Esophagus muscularis mucosa (tissue), 4 donors: ENCODE measurements at regions not wholly inside any gene's neighbourhood (a gene's known extent, or its start where the extent isn't known, plus 50 kb on each side); places are given as distances from the start of the nearest gene placed in this dataset.

Experiments used
- DNase-seq: peaks from one replicate; pipeline ENCODE4 v3.0.0-alpha.2; 2017; ENCODE audit errors: extremely low spot score
- H3K27ac ChIP-seq, 4 donors: fragments of 200-600 bp; sonication (generic); replicated peaks in 1 of 4; 1 replicate in 3 of 4; 2 replicates in 1 of 4; pipeline ENCODE4 v1.5.1; 2016 to 2019; ENCODE audit warnings: mild to moderate bottlenecking in 1 of 4
- H3K27me3 ChIP-seq, 4 donors: fragments of 200-600 bp; sonication (generic); one replicate each; pipeline versions ENCODE4 v1.5.1 to v1.6.0; 2016 to 2019
- H3K36me3 ChIP-seq, 4 donors: fragments of 200-600 bp; sonication (generic); one replicate each; pipeline ENCODE4 v1.5.1; 2016 to 2019
- H3K4me1 ChIP-seq, 4 donors: fragments of 200-600 bp; sonication (generic); one replicate each; pipeline ENCODE4 v1.5.1; 2016 to 2019
- H3K4me3 ChIP-seq, 4 donors: fragments of 200-600 bp; sonication (generic); 1 replicate in 2 of 4; 2 replicates in 2 of 4; pipeline ENCODE4 v1.5.1; 2016 to 2019; ENCODE audit warnings: mild to moderate bottlenecking in 4 of 4, moderate library complexity in 1 of 4
- H3K9me3 ChIP-seq, 4 donors: fragments of 200-600 bp; sonication (generic); 1 replicate in 3 of 4; 2 replicates in 1 of 4; pipeline ENCODE4 v1.5.1; 2016 to 2019
- EP300 ChIP-seq: sonication (generic); formaldehyde crosslinking; IDR thresholded peaks from one replicate; pipeline ENCODE4 v1.6.1; 2017; ENCODE audit warnings: antibody characterized with exemption
- POLR2A ChIP-seq: fragments of 450-650 bp; IDR thresholded peaks from one replicate; pipeline ENCODE4 v1.6.1; 2017; ENCODE audit warnings: antibody characterized with exemption, moderate library complexity, mild to moderate bottlenecking, low read depth
- POLR2AphosphoS5 ChIP-seq, 2 donors: sonication (generic); formaldehyde crosslinking; IDR thresholded peaks; one replicate each; pipeline ENCODE4 v1.6.1; 2017; ENCODE audit warnings: antibody characterized with exemption in 2 of 2
- WGBS: methylation state at CpG from one replicate; pipeline ENCODE4 v1.1.5; 2018; 5-methylcytosine and 5-hydroxymethylcytosine counted together
- intact Hi-C: fragments of 100-400 bp; cut with DNase I; formaldehyde crosslinking; loops from one replicate; pipeline ENCODE4 v1.15.1; 2023
- TF ChIP-seq, protein P1 (sequence below), 3 experiments: fragments of 200-600 bp in 2 of 3; fragments of 450-650 bp in 1 of 3; sonication (generic) in 2 of 3; IDR thresholded peaks; one replicate each; pipeline ENCODE4 v1.5.1; 2017 to 2019; ENCODE audit warnings: antibody characterized with exemption in 3 of 3, mild to moderate bottlenecking in 2 of 3, moderate library complexity in 1 of 3

DNA sequence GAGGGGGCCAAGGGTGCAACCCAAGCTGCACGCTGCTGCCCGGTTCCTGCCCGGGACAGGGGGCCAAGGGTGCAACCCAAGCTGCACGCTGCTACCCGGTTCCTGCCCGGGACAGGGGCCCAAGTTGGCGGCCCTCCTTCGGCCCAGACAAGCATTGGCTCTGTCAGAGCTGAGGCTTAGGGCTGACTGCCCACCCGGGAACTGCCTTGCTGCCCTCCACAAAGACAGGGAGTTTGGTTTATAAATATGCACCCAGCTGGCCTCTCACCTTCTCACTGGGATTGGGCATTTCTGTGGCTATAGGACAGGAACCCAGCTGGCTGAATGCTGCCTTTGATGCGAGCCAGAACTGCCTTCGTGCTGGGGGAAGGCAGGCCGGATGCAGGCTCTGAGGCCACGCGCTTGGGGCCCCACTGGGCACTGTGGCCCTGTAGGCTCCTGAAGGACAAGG is 105.7 kb downstream of the IRX5 start:
- intact Hi-C loops: no loop called here
- no peaks in the 10 kb centered on the region for H3K9me3 ChIP-seq
- WGBS: 97% methylated on average over 7 of the region's 14 CpGs
- no peak overlapping the region for H3K27ac ChIP-seq
- TF ChIP-seq POLR2A: no peak
- TF ChIP-seq EP300: no peak
- no peak for TF ChIP-seq POLR2AphosphoS5 (IDR thresholded peaks at IDR 0.05)
- TF ChIP-seq, protein P1, sequence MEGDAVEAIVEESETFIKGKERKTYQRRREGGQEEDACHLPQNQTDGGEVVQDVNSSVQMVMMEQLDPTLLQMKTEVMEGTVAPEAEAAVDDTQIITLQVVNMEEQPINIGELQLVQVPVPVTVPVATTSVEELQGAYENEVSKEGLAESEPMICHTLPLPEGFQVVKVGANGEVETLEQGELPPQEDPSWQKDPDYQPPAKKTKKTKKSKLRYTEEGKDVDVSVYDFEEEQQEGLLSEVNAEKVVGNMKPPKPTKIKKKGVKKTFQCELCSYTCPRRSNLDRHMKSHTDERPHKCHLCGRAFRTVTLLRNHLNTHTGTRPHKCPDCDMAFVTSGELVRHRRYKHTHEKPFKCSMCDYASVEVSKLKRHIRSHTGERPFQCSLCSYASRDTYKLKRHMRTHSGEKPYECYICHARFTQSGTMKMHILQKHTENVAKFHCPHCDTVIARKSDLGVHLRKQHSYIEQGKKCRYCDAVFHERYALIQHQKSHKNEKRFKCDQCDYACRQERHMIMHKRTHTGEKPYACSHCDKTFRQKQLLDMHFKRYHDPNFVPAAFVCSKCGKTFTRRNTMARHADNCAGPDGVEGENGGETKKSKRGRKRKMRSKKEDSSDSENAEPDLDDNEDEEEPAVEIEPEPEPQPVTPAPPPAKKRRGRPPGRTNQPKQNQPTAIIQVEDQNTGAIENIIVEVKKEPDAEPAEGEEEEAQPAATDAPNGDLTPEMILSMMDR (IDR thresholded peaks at IDR 0.05): no peak
- no peak for DNase-seq
- no peaks in the 10 kb centered on the region for H3K36me3 ChIP-seq
- H3K27me3 ChIP-seq: peaks cover 0 to 44% (median 0%) of the 10 kb centered on the region in 4 donors
- H3K4me3 ChIP-seq: no peak overlapping the region
- no peaks in the 10 kb centered on the region for H3K4me1 ChIP-seq

DNA sequence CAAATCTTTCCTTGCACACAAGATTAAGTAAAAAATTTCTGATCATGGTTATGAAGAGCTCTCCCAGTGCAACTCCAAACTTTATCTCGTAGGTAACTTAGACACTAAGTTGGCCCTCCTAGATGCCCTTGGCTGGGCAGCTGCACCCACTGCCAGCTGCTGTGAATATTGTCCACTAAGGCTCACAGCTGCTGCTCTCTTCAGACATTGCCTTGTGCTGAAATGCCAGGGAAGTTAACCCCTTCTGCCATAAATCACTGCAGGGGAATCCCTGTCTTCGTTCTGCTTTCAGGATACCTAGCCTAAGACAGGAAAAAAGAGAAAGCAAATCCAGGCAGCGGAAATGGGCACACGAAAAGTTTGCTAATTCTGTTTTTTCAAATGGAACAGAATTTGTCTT is 106.4 kb downstream of the IRX5 start:
- H3K9me3 ChIP-seq: no peaks in the 10 kb centered on the region
- H3K36me3 ChIP-seq: no peaks in the 10 kb centered on the region
- H3K27ac ChIP-seq: no peak overlapping the region
- 87% methylated on average over 4 of the region's 4 CpGs for WGBS
- DNase-seq: no peak
- H3K4me1 ChIP-seq: no peaks in the 10 kb centered on the region
- H3K4me3 ChIP-seq: no peak overlapping the region
- H3K27me3 ChIP-seq: peaks cover 0 to 37% (median 0%) of the 10 kb centered on the region in 4 donors
- TF ChIP-seq, protein P1 (IDR thresholded peaks at IDR 0.05): no peak
- TF ChIP-seq EP300 (no peak), POLR2A (no peak), POLR2AphosphoS5 (IDR thresholded peaks at IDR 0.05) (no peak)
- intact Hi-C loops: no loop called here

DNA sequence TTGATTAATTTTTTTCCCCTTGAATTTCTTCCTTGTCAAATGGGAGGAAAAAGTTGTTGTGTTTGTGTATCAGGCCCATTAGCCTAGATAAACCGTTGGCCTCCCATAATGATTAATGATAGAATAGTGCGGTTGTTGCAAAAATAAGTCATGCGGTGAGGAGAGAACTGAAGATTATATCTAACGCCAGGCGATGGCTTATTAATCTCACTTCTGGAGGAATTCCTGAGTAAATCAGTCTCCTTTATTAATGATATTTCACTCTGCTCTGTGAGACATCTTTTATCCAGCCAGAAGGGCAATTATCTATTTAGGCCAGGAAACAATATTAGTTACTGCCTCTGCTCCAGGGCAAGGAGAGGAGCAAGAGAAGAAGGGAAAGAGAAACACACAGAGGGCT is 107.3 kb downstream of the IRX5 start:
- no peak for DNase-seq
- H3K27ac ChIP-seq: no peak overlapping the region
- H3K4me1 ChIP-seq: no peaks in the 10 kb centered on the region
- H3K27me3 ChIP-seq: peaks cover 0 to 35% (median 0%) of the 10 kb centered on the region in 4 donors
- H3K9me3 ChIP-seq: no peaks in the 10 kb centered on the region
- TF ChIP-seq EP300: no peak
- TF ChIP-seq, protein P1 (IDR thresholded peaks at IDR 0.05): no peak
- TF ChIP-seq POLR2AphosphoS5 (IDR thresholded peaks at IDR 0.05): no peak
- no peak for TF ChIP-seq POLR2A
- H3K4me3 ChIP-seq: no peak overlapping the region
- H3K36me3 ChIP-seq: no peaks in the 10 kb centered on the region
- intact Hi-C loops: no loop called here
- WGBS: 39% methylated on average over 5 of the region's 5 CpGs

DNA sequence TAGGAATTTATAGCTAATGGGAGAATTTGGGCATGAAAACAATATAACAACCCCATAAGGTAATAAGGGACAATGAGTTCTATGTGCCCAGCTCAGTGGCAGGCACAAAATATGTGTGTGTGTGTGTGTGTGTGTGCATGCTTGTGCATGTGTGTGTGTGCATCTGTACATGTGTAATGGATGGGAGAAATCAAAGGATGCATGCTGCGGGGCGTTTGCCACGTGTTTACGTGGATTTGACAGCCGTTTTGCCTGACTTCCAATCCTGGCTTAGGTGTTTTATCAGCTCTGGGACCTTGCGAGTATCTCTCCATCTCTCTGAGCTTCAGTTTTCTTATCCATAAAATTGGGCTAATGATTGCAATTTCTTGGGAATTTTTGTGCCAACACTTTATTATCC is 108.4 kb downstream of the IRX5 start:
- Histone ChIP-seq H3K36me3 (no peaks in the 10 kb centered on the region), H3K4me3 (no peak overlapping the region), H3K27ac (no peak overlapping the region), H3K27me3 (peaks cover 0 to 35% (median 0%) of the 10 kb centered on the region in 4 donors), H3K9me3 (no peaks in the 10 kb centered on the region), H3K4me1 (no peaks in the 10 kb centered on the region)
- intact Hi-C loops: no loop called here
- no peak for DNase-seq
- 67% methylated on average over 6 of the region's 6 CpGs for WGBS
- TF ChIP-seq POLR2AphosphoS5 (IDR thresholded peaks at IDR 0.05): no peak
- TF ChIP-seq, protein P1 (IDR thresholded peaks at IDR 0.05): no peak
- TF ChIP-seq POLR2A: no peak
- TF ChIP-seq EP300: no peak

DNA sequence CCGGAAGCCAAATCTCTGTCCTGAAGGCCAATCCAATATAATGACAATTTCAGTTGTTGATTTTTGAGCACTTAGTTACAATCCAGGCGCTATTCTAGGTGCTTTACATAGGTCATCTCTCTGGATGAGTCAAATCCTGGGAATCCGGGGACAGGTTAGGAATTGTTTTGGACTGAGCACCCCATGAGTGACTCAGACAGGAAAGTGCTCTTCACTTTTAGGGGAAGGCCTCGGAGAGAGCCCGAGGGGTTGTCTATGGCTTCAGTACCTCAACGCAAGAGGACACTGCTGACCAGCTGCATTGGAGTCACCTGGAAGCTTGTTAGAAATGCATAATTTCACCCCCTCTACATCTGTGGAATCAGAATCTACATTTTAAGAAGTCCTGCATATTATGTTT is 108.8 kb downstream of the IRX5 start:
- Histone ChIP-seq H3K27me3 (peaks cover 0 to 36% (median 0%) of the 10 kb centered on the region in 4 donors), H3K9me3 (no peaks in the 10 kb centered on the region), H3K36me3 (no peaks in the 10 kb centered on the region), H3K4me1 (no peaks in the 10 kb centered on the region), H3K4me3 (no peak overlapping the region), H3K27ac (no peak overlapping the region)
- intact Hi-C loops: no loop called here
- no peak for DNase-seq
- TF ChIP-seq EP300 (no peak), POLR2A (no peak), POLR2AphosphoS5 (IDR thresholded peaks at IDR 0.05) (no peak)
- TF ChIP-seq, protein P1 (IDR thresholded peaks at IDR 0.05): no peak
- WGBS: 89% methylated on average over 6 of the region's 6 CpGs
